AG04449 (cell line): ENCODE measurements at regions not wholly inside any gene's neighbourhood (a gene's known extent, or its start where the extent isn't known, plus 50 kb on each side); places are given as distances from the start of the nearest gene placed in this dataset.

Experiments used
- CTCF ChIA-PET: fragments of 350-600 bp; formaldehyde crosslinking; extraction: SDS; loops from one replicate; lab custom pipeline; 2021; ENCODE audit warnings: antibody characterized with exemption; lab: Yijun Ruan, JAX
- POLR2A ChIA-PET: fragments of 400-600, 350-600 bp; formaldehyde crosslinking; extraction: SDS; loops from one replicate; lab custom pipeline; 2020; ENCODE audit warnings: antibody characterized with exemption, inconsistent platforms; lab: Yijun Ruan, JAX
- DNase-seq: peaks from one replicate; pipeline ENCODE4 v3.0.0-alpha.2; 2010; ENCODE audit warnings: low read depth, low spot score
- H3K4me3 ChIP-seq: 2 replicates; pipeline ENCODE4 v1.5.1; 2011; ENCODE audit warnings: low read depth, mild to moderate bottlenecking, control low read depth, low read length
- CTCF ChIP-seq: IDR thresholded peaks from one replicate; pipeline ENCODE4 v1.5.1; 2011; ENCODE audit warnings: mild to moderate bottlenecking, moderate library complexity, low read length, control low read depth, inconsistent platforms; ENCODE audit not compliant: insufficient read depth; ENCODE audit errors: missing control alignments

GRCh38 chr5:135127439-135128240, 93.6 kb upstream of the PITX1 start:
- POLR2A ChIA-PET: interaction anchor here (1.0 kb wide), 1 partner anchor 13 kb away, joined by 4 read pairs; no protein-coding TSS in a partner anchor
- CTCF ChIA-PET: interaction anchor here (1.2 kb wide), 1 partner anchor 205 kb away, joined by 3 read pairs; no protein-coding TSS in a partner anchor
- no peak for TF ChIP-seq CTCF
- no peak overlapping the region for H3K4me3 ChIP-seq
- peak; percentile 55 for DNase-seq

GRCh38 chr5:135126688-135127438, 92.8 kb upstream of the PITX1 start:
- ChIA-PET CTCF (interaction anchor here (2.0 kb wide), 1 partner anchor 65 kb away, joined by 5 read pairs; no protein-coding TSS in a partner anchor), POLR2A (interaction anchor here (0.9 kb wide), 1 partner anchor 11 kb away, joined by 4 read pairs; no protein-coding TSS in a partner anchor)
- DNase-seq: no peak
- TF ChIP-seq CTCF: no peak
- H3K4me3 ChIP-seq: no peak overlapping the region

- no peak overlapping the region for H3K4me3 ChIP-seq
- DNase-seq: no peak
- TF ChIP-seq CTCF: no peak
- ChIA-PET POLR2A (no interaction called here), CTCF (interaction anchor here (1.0 to 2.0 kb wide), 3 partner anchors 9 to 67 kb away, joined by 4 to 6 read pairs (median 5); no protein-coding TSS in a partner anchor)
These were observed 90.7 kb upstream of the PITX1 start for GRCh38 chr5:135124724-135125123.

GRCh38 chr5:135124128-135124527, 90.1 kb upstream of the PITX1 start:
- no peak for DNase-seq
- ChIA-PET CTCF (interaction anchor here (1.9 kb wide), 1 partner anchor 20 kb away, joined by 4 read pairs; no protein-coding TSS in a partner anchor), POLR2A (no interaction called here)
- no peak overlapping the region for H3K4me3 ChIP-seq
- no peak for TF ChIP-seq CTCF

- no peak overlapping the region for H3K4me3 ChIP-seq
- CTCF ChIA-PET: interaction anchor here (0.8 kb wide), 1 partner anchor 9 kb away, joined by 4 read pairs; no protein-coding TSS in a partner anchor
- no peak for DNase-seq
- TF ChIP-seq CTCF: no peak
- POLR2A ChIA-PET: no interaction called here
These were observed 88.8 kb upstream of the PITX1 start for GRCh38 chr5:135122797-135123196.
